A549 (cell line): ENCODE measurements at regions not wholly inside any gene's neighbourhood (a gene's known extent, or its start where the extent isn't known, plus 50 kb on each side); places are given as distances from the start of the nearest gene placed in this dataset.

ENCODE experiments used
- ATAC-seq, 2 experiments: fragments of 200-7000 bp in 1 of 2; fragments of >200 bp in 1 of 2; cut with Nextera tagmentation in 1 of 2; cut with Tn5 transposase in 1 of 2; 3 replicates each; pipeline versions ENCODE4 v1.8.0 to v1.9.1; 2018 to 2020; ENCODE audit warnings: mild to moderate bottlenecking in 1 of 2, moderate library complexity in 1 of 2
- CTCF ChIA-PET: fragments of 300-600 bp; sonication (Branson Sonifier 250); formaldehyde crosslinking; extraction: SDS; loops from one replicate; lab custom pipeline; 2021; ENCODE audit warnings: antibody characterized with exemption, inconsistent platforms; lab: Yijun Ruan, JAX
- POLR2A ChIA-PET: fragments of 350-600 bp; formaldehyde crosslinking; extraction: SDS; loops from one replicate; lab custom pipeline; 2021; ENCODE audit warnings: antibody characterized with exemption, inconsistent platforms; lab: Yijun Ruan, JAX
- DNase-seq, 2 experiments: peaks; one replicate each; pipeline versions ENCODE4 v3.0.0 to v3.0.0-alpha.2; 2011 to 2016; ENCODE audit warnings: low read depth in 1 of 2, low spot score in 1 of 2
- FAIRE-seq: peaks from 2 replicates; lab custom pipeline; 2011; peaks lifted over from hg19 to GRCh38; lab: Jason Lieb, UNC
- H3K27ac ChIP-seq, 2 experiments: fragments of >200 bp; sonication (Bioruptor Twin); formaldehyde crosslinking; 3 replicates each; pipeline ENCODE4 v1.5.1; 2016 to 2017
- H3K4me1 ChIP-seq: fragments of >200 bp; sonication (Bioruptor Twin); formaldehyde crosslinking; 3 replicates; pipeline ENCODE4 v1.6.1; 2016
- H3K4me2 ChIP-seq: fragments of >200 bp; sonication (Bioruptor Twin); formaldehyde crosslinking; 3 replicates; pipeline ENCODE4 v1.6.1; 2016
- H3K4me3 ChIP-seq: fragments of >200 bp; sonication (Bioruptor Twin); formaldehyde crosslinking; 3 replicates; pipeline ENCODE4 v1.5.1; 2016
- H3K9me3 ChIP-seq: fragments of >200 bp; sonication (Bioruptor Twin); formaldehyde crosslinking; 3 replicates; pipeline ENCODE4 v1.6.1; 2016
- ATOH8 ChIP-seq: fragments of 250-450 bp; sonication (Bioruptor Pico); IDR thresholded peaks from 2 replicates; pipeline ENCODE4 v1.5.0; 2020; ENCODE audit warnings: low read depth, mild to moderate bottlenecking, moderate library complexity
- BCL3 ChIP-seq: fragments of >200 bp; sonication (Bioruptor Twin); formaldehyde crosslinking; IDR thresholded peaks from 3 replicates; pipeline ENCODE4 v1.6.1; 2016
- BHLHE40 ChIP-seq: IDR thresholded peaks from 2 replicates; pipeline ENCODE4 v1.6.1; 2012; ENCODE audit warnings: low read depth, low read length, inconsistent platforms
- CBX2 ChIP-seq: fragments of 200-600 bp; sonication (generic); IDR thresholded peaks from 2 replicates; pipeline ENCODE4 v1.6.1; 2016; ENCODE audit warnings: low read depth, mild to moderate bottlenecking, borderline replicate concordance
- CHD4 ChIP-seq: fragments of 200-600 bp; sonication (generic); IDR thresholded peaks from 2 replicates; pipeline ENCODE4 v1.6.1; 2016; ENCODE audit warnings: antibody characterized with exemption, mild to moderate bottlenecking, borderline replicate concordance
- E2F6 ChIP-seq: IDR thresholded peaks from 2 replicates; pipeline ENCODE4 v1.6.1; 2012; ENCODE audit warnings: low read depth, borderline replicate concordance
- EHF ChIP-seq: fragments of 250-450 bp; sonication (Bioruptor Pico); IDR thresholded peaks from 2 replicates; pipeline ENCODE4 v1.5.0; 2020; ENCODE audit warnings: mild to moderate bottlenecking
- EHMT2 ChIP-seq: fragments of 200-600 bp; sonication (generic); IDR thresholded peaks from 2 replicates; pipeline ENCODE4 v1.6.1; 2016; ENCODE audit warnings: antibody characterized with exemption, low read depth, mild to moderate bottlenecking, moderate library complexity
- EP300 ChIP-seq, 2 experiments: fragments of >200 bp; sonication (Bioruptor Twin); formaldehyde crosslinking; IDR thresholded peaks; 2 replicates in 1 of 2; 3 replicates in 1 of 2; pipeline ENCODE4 v1.6.1; 2016 to 2017
- FOSB ChIP-seq: fragments of 250-450 bp; sonication (Bioruptor Pico); IDR thresholded peaks from 2 replicates; pipeline ENCODE4 v1.5.0; 2020; ENCODE audit warnings: mild to moderate bottlenecking, moderate library complexity
- FOXS1 ChIP-seq: fragments of 250-450 bp; sonication (Bioruptor Pico); IDR thresholded peaks from 2 replicates; pipeline ENCODE4 v1.5.0; 2020; ENCODE audit warnings: mild to moderate bottlenecking, moderate library complexity
- HDAC2 ChIP-seq: fragments of 200-600 bp; sonication (generic); IDR thresholded peaks from 2 replicates; pipeline ENCODE4 v1.6.1; 2016
- HOXB5 ChIP-seq: fragments of 250-450 bp; sonication (Bioruptor Pico); IDR thresholded peaks from 2 replicates; pipeline ENCODE4 v1.5.0; 2020; ENCODE audit warnings: mild to moderate bottlenecking, moderate library complexity
- JUN ChIP-seq, 2 experiments: fragments of >200 bp; sonication (Bioruptor Twin); formaldehyde crosslinking; IDR thresholded peaks; 2 replicates in 1 of 2; 3 replicates in 1 of 2; pipeline ENCODE4 v1.6.1; 2016 to 2017
- KDM5A ChIP-seq: fragments of 200-600 bp; sonication (generic); IDR thresholded peaks from 2 replicates; pipeline ENCODE4 v1.6.1; 2016; ENCODE audit warnings: antibody characterized with exemption, mild to moderate bottlenecking
- MAFK ChIP-seq: fragments of 450-650 bp; IDR thresholded peaks from 2 replicates; pipeline ENCODE4 v1.6.1; 2014; ENCODE audit not compliant: partially characterized antibody
- MAX ChIP-seq: IDR thresholded peaks from 2 replicates; pipeline ENCODE4 v1.6.1; 2012
- MAZ ChIP-seq: fragments of 150-350 bp; IDR thresholded peaks from 2 replicates; pipeline ENCODE4 v1.6.1; 2014; ENCODE audit warnings: antibody characterized with exemption, low read depth, low read length, borderline replicate concordance
- NPAS2 ChIP-seq: fragments of 250-450 bp; sonication (Bioruptor Pico); IDR thresholded peaks from 2 replicates; pipeline ENCODE4 v1.8.0; 2022; ENCODE audit warnings: mild to moderate bottlenecking, moderate library complexity, borderline replicate concordance
- NR3C1 ChIP-seq: fragments of >200 bp; sonication (Bioruptor Twin); formaldehyde crosslinking; IDR thresholded peaks from 3 replicates; pipeline ENCODE4 v1.6.1; 2017
- PHF8 ChIP-seq: fragments of 200-600 bp; sonication (generic); IDR thresholded peaks from 2 replicates; pipeline ENCODE4 v1.6.1; 2016; ENCODE audit warnings: low read depth, mild to moderate bottlenecking, antibody characterized with exemption, moderate library complexity, borderline replicate concordance
- POLR2A ChIP-seq: IDR thresholded peaks from 2 replicates; pipeline ENCODE4 v1.6.1; 2012; ENCODE audit warnings: mild to moderate bottlenecking, low read length
- RAD21 ChIP-seq, 2 experiments: fragments of >200 bp in 1 of 2; sonication (Bioruptor Twin) in 1 of 2; formaldehyde crosslinking in 1 of 2; IDR thresholded peaks in 1 of 2; conservative IDR thresholded peaks in 1 of 2; 2 replicates in 1 of 2; 3 replicates in 1 of 2; pipeline ENCODE4 v1.6.1; 2012 to 2018; ENCODE audit warnings: inconsistent platforms in 1 of 2
- SREBF2 ChIP-seq: fragments of 450-650 bp; IDR thresholded peaks from 2 replicates; pipeline ENCODE4 v1.6.1; 2014; ENCODE audit warnings: mild to moderate bottlenecking, moderate library complexity
- TP53 ChIP-seq: fragments of 250-450 bp; sonication (Bioruptor Pico); IDR thresholded peaks from 2 replicates; pipeline ENCODE4 v1.5.0; 2021; ENCODE audit warnings: mild to moderate bottlenecking, moderate library complexity
- ZNF302 ChIP-seq: fragments of 250-450 bp; sonication (Bioruptor Pico); IDR thresholded peaks from 2 replicates; pipeline ENCODE4 v1.9.0; 2021; ENCODE audit warnings: inconsistent platforms, mild to moderate bottlenecking, moderate library complexity

- Histone ChIP-seq H3K4me1 (no peaks in the 10 kb centered on the region), H3K4me2 (no peak overlapping the region), H3K9me3 (no peaks in the 10 kb centered on the region), H3K27ac (no peak overlapping the region), H3K4me3 (no peak overlapping the region)
- TF ChIP-seq HOXB5 (CRISPR knock-in tag) (no peak), JUN (IDR thresholded peaks at IDR 0.05) (no peak), MAFK (no peak), NR3C1 (no peak), PHF8 (no peak), ATOH8 (no peak), HDAC2 (no peak), RAD21 (conservative IDR thresholded peaks at IDR 0.05 in 1 of 2, IDR thresholded peaks at IDR 0.05 in 1 of 2) (no peak), CBX2 (no peak), SREBF2 (no peak), E2F6 (no peak), EHMT2 (no peak), ZNF302 (no peak), MAZ (no peak)
- CTCF ChIA-PET = interaction anchor here (1.5 to 1.6 kb wide), 2 partner anchors 17 to 23 kb away, joined by 4 to 7 read pairs; no protein-coding TSS in a partner anchor
- no peak for ATAC-seq
- FAIRE-seq = no peak
- POLR2A ChIA-PET = no interaction called here
- no peak for DNase-seq
These were observed 164.5 kb downstream of the TMEM38B start for GRCh38 chr9:105858877-105859276.

GRCh38 chr9:105859428-105860091 lies 165.2 kb downstream of the TMEM38B start:
- no peak for TF ChIP-seq NPAS2
- no peak for TF ChIP-seq ATOH8
- TF ChIP-seq KDM5A = no peak
- TF ChIP-seq HOXB5 (CRISPR knock-in tag) = no peak
- TF ChIP-seq FOXS1 = no peak
- no peak for TF ChIP-seq CBX2
- no peak for TF ChIP-seq BHLHE40
- TF ChIP-seq MAX = no peak
- no peak for TF ChIP-seq EHF (CRISPR knock-in tag)
- TF ChIP-seq BCL3 = no peak
- no peak for TF ChIP-seq SREBF2
- no peak for TF ChIP-seq FOSB (CRISPR knock-in tag)
- TF ChIP-seq PHF8 = no peak
- no peak for TF ChIP-seq JUN (IDR thresholded peaks at IDR 0.05)
- TF ChIP-seq EP300 (IDR thresholded peaks at IDR 0.05) = no peak
- TF ChIP-seq POLR2A = no peak
- TF ChIP-seq CHD4 = no peak
- TF ChIP-seq TP53 (CRISPR knock-in tag) = no peak
- no peak for TF ChIP-seq EHMT2
- TF ChIP-seq RAD21 (conservative IDR thresholded peaks at IDR 0.05 in 1 of 2, IDR thresholded peaks at IDR 0.05 in 1 of 2) = no peak
- DNase-seq = no peak
- Histone ChIP-seq H3K27ac (no peak overlapping the region), H3K9me3 (no peaks in the 10 kb centered on the region), H3K4me3 (no peak overlapping the region), H3K4me2 (no peak overlapping the region), H3K4me1 (no peaks in the 10 kb centered on the region)
- ChIA-PET POLR2A (no interaction called here), CTCF (interaction anchor here (0.6 to 1.0 kb wide), 3 partner anchors 18 to 1037 kb away, joined by 3 to 8 read pairs (median 4); no protein-coding TSS in a partner anchor)
- ATAC-seq = no peak
- FAIRE-seq = no peak
